ENCODE measurements at regions not wholly inside any gene's neighbourhood (a gene's known extent, or its start where the extent isn't known, plus 50 kb on each side); places are given as distances from the start of the nearest gene placed in this dataset.

GRCh38 chr7:156445997-156446761, 194.4 kb upstream of the RNF32 start:
- Mint-ChIP-seq H3K36me3 (ENCODE audit: insufficient read depth, unreplicated experiment) (no peaks in the 10 kb centered on the region), H3K27ac (ENCODE audit: unreplicated experiment) (no peak overlapping the region), H3K9me3 (ENCODE audit: unreplicated experiment) (no peaks in the 10 kb centered on the region), H3K4me3 (ENCODE audit: unreplicated experiment) (no peak overlapping the region), H3K4me1 (ENCODE audit: low read depth, unreplicated experiment) (no peaks in the 10 kb centered on the region), H3K27me3 (ENCODE audit: insufficient read depth, unreplicated experiment) (no peaks in the 10 kb centered on the region)
- CTCF ChIA-PET: no interaction called here
- H3K27me3 ChIP-seq (replicated peaks; ENCODE audit: control insufficient read depth, insufficient read depth, low read length): no peaks in the 10 kb centered on the region
- no peak for TF ChIP-seq CTCF (IDR thresholded peaks at IDR 0.05; ENCODE audit: insufficient read depth in 1 of 2, low read depth in 1 of 2, low read length in 1 of 2, severe bottlenecking in 1 of 2, unreplicated experiment in 1 of 2)
- no peak overlapping the region for H3K4me3 ChIP-seq (ENCODE audit: low read depth, low read length)
- intact Hi-C loops (cut with micrococcal nuclease; ENCODE audit: unreplicated experiment): no loop called here
- no peaks in the 10 kb centered on the region for H3K4me1 ChIP-seq
- BruUV-seq (replicated peaks): no TSS peak
- no peak for DNase-seq
- H3K9me3 ChIP-seq: no peaks in the 10 kb centered on the region
- POLR2A ChIA-PET: no interaction called here
- no peaks in the 10 kb centered on the region for H3K36me3 ChIP-seq (ENCODE audit: control insufficient read depth, insufficient read depth, low read length)

- ChIA-PET CTCF (no interaction called here), POLR2A (no interaction called here)
- Mint-ChIP-seq H3K27me3 (ENCODE audit: insufficient read depth, unreplicated experiment) (no peaks in the 10 kb centered on the region), H3K4me1 (ENCODE audit: low read depth, unreplicated experiment) (no peaks in the 10 kb centered on the region), H3K27ac (ENCODE audit: unreplicated experiment) (no peak overlapping the region), H3K36me3 (ENCODE audit: insufficient read depth, unreplicated experiment) (no peaks in the 10 kb centered on the region), H3K4me3 (ENCODE audit: unreplicated experiment) (no peak overlapping the region), H3K9me3 (ENCODE audit: unreplicated experiment) (no peaks in the 10 kb centered on the region)
- H3K4me3 ChIP-seq (ENCODE audit: low read depth, low read length): no peak overlapping the region
- intact Hi-C loops (cut with micrococcal nuclease; ENCODE audit: unreplicated experiment): no loop called here
- no peak for DNase-seq
- H3K9me3 ChIP-seq: no peaks in the 10 kb centered on the region
- BruUV-seq (replicated peaks): no TSS peak
- no peak for TF ChIP-seq CTCF (IDR thresholded peaks at IDR 0.05; ENCODE audit: insufficient read depth in 1 of 2, low read depth in 1 of 2, low read length in 1 of 2, severe bottlenecking in 1 of 2, unreplicated experiment in 1 of 2)
- H3K27me3 ChIP-seq (replicated peaks; ENCODE audit: control insufficient read depth, insufficient read depth, low read length): no peaks in the 10 kb centered on the region
- H3K4me1 ChIP-seq: no peaks in the 10 kb centered on the region
- H3K36me3 ChIP-seq (ENCODE audit: control insufficient read depth, insufficient read depth, low read length): no peaks in the 10 kb centered on the region
Measured at GRCh38 chr7:156442516-156442915, 198.1 kb upstream of the RNF32 start.

- Mint-ChIP-seq H3K4me3 (ENCODE audit: unreplicated experiment) (no peak overlapping the region), H3K36me3 (ENCODE audit: insufficient read depth, unreplicated experiment) (no peaks in the 10 kb centered on the region), H3K4me1 (ENCODE audit: low read depth, unreplicated experiment) (no peaks in the 10 kb centered on the region), H3K9me3 (ENCODE audit: unreplicated experiment) (no peaks in the 10 kb centered on the region), H3K27me3 (ENCODE audit: insufficient read depth, unreplicated experiment) (no peaks in the 10 kb centered on the region), H3K27ac (ENCODE audit: unreplicated experiment) (no peak overlapping the region)
- Histone ChIP-seq H3K27me3 (replicated peaks; ENCODE audit: control insufficient read depth, insufficient read depth, low read length) (no peaks in the 10 kb centered on the region), H3K4me1 (no peaks in the 10 kb centered on the region), H3K9me3 (no peaks in the 10 kb centered on the region), H3K36me3 (ENCODE audit: control insufficient read depth, insufficient read depth, low read length) (no peaks in the 10 kb centered on the region), H3K4me3 (ENCODE audit: low read depth, low read length) (no peak overlapping the region)
- no peak for TF ChIP-seq CTCF (IDR thresholded peaks at IDR 0.05; ENCODE audit: insufficient read depth in 1 of 2, low read depth in 1 of 2, low read length in 1 of 2, severe bottlenecking in 1 of 2, unreplicated experiment in 1 of 2)
- no TSS peak for BruUV-seq (replicated peaks)
- ChIA-PET POLR2A (no interaction called here), CTCF (no interaction called here)
- intact Hi-C loops (cut with micrococcal nuclease; ENCODE audit: unreplicated experiment): no loop called here
- no peak for DNase-seq
Measured at GRCh38 chr7:156440456-156440855, 200.1 kb upstream of the RNF32 start.
